SK-N-SH (cell line): ENCODE measurements at regions not wholly inside any gene's neighbourhood (a gene's known extent, or its start where the extent isn't known, plus 50 kb on each side); places are given as distances from the start of the nearest gene placed in this dataset.

ENCODE experiments used
- CTCF ChIA-PET: fragments of 300-600, 350-600 bp; formaldehyde crosslinking; extraction: SDS; loops from one replicate; lab custom pipeline; 2021; lab: Yijun Ruan, JAX
- POLR2A ChIA-PET: fragments of 350-600 bp; sonication (Branson Sonifier 250); formaldehyde crosslinking; extraction: SDS; loops from one replicate; lab custom pipeline; 2020; ENCODE audit warnings: antibody characterized with exemption, inconsistent platforms; lab: Yijun Ruan, JAX
- DNase-seq: peaks from one replicate; pipeline ENCODE4 v3.0.0; 2012
- H2AFZ ChIP-seq: fragments of 200-600 bp; sonication (generic); 2 replicates; pipeline ENCODE4 v1.8.1; 2016; ENCODE audit warnings: antibody characterized with exemption, mild to moderate bottlenecking, low read depth
- H3F3A ChIP-seq: fragments of 200-600 bp; sonication (generic); replicated peaks from 2 replicates; pipeline ENCODE3; 2016; ENCODE audit warnings: antibody characterized with exemption, mild to moderate bottlenecking; ENCODE audit not compliant: insufficient read depth
- H3K27ac ChIP-seq, 2 experiments: fragments of 200-500 bp in 1 of 2; fragments of 200-600 bp in 1 of 2; sonication (Bioruptor generic) in 1 of 2; sonication (generic), shearing (Covaris generic) in 1 of 2; 2 replicates each; pipeline versions ENCODE4 v1.5.1 to v1.6.1; 2014 to 2016; ENCODE audit warnings: low read depth in 2 of 2, inconsistent platforms in 1 of 2, low read length in 1 of 2, mild to moderate bottlenecking in 1 of 2, mixed read lengths in 1 of 2
- H3K27me3 ChIP-seq: fragments of 200-600 bp; sonication (generic), shearing (Covaris generic); 2 replicates; pipeline ENCODE4 v1.6.1; 2016; ENCODE audit warnings: mixed run types; ENCODE audit not compliant: insufficient read depth
- H3K36me3 ChIP-seq, 2 experiments: fragments of 200-500 bp in 1 of 2; fragments of 200-600 bp in 1 of 2; sonication (Bioruptor generic) in 1 of 2; sonication (generic) in 1 of 2; replicated peaks in 1 of 2; 2 replicates each; pipeline versions ENCODE3 to v1.5.1; 2014 to 2016; ENCODE audit warnings: low read length in 1 of 2, mild to moderate bottlenecking in 1 of 2; ENCODE audit not compliant: insufficient read depth in 2 of 2, control insufficient read depth in 1 of 2
- H3K4me1 ChIP-seq, 2 experiments: fragments of 200-500 bp in 1 of 2; fragments of 200-600 bp in 1 of 2; sonication (Bioruptor generic) in 1 of 2; sonication (generic), shearing (Covaris generic) in 1 of 2; 2 replicates each; pipeline versions ENCODE4 v1.5.1 to v1.6.1; 2014 to 2016; ENCODE audit warnings: low read depth in 1 of 2, low read length in 1 of 2, mixed run types in 1 of 2; ENCODE audit not compliant: insufficient read depth in 2 of 2, control insufficient read depth in 1 of 2
- H3K4me2 ChIP-seq: fragments of 200-600 bp; sonication (generic), shearing (Covaris generic); 2 replicates; pipeline ENCODE4 v1.6.1; 2017; ENCODE audit warnings: mixed run types
- H3K4me3 ChIP-seq, 2 experiments: fragments of 200-500 bp in 1 of 2; fragments of 200-600 bp in 1 of 2; sonication (Bioruptor generic) in 1 of 2; sonication (generic), shearing (Covaris generic) in 1 of 2; 2 replicates each; pipeline versions ENCODE4 v1.5.1 to v1.8.1; 2014 to 2016; ENCODE audit warnings: low read depth in 2 of 2, inconsistent platforms in 1 of 2, low read length in 1 of 2, mild to moderate bottlenecking in 1 of 2, mixed read lengths in 1 of 2, moderate library complexity in 1 of 2
- H3K79me2 ChIP-seq: fragments of 200-600 bp; sonication (generic); 2 replicates; pipeline ENCODE4 v1.8.1; 2017; ENCODE audit warnings: mild to moderate bottlenecking; ENCODE audit not compliant: insufficient read depth
- H3K9ac ChIP-seq: fragments of 200-600 bp; sonication (generic); 2 replicates; pipeline ENCODE4 v1.6.1; 2017; ENCODE audit warnings: mixed run types
- H3K9me2 ChIP-seq: fragments of 200-600 bp; sonication (generic); 2 replicates; pipeline ENCODE4 v1.6.1; 2017; ENCODE audit warnings: mixed run types
- H3K9me3 ChIP-seq: fragments of 200-600 bp; sonication (generic); 2 replicates; pipeline ENCODE4 v1.6.1; 2017; ENCODE audit warnings: mixed run types, mild to moderate bottlenecking, moderate library complexity
- H4K20me1 ChIP-seq: fragments of 200-600 bp; sonication (generic); 2 replicates; pipeline ENCODE4 v1.6.1; 2017; ENCODE audit warnings: mild to moderate bottlenecking, mixed run types; ENCODE audit not compliant: insufficient read depth
- CHD2 ChIP-seq: fragments of 150-350 bp; IDR thresholded peaks from 2 replicates; pipeline ENCODE4 v1.6.1; 2018; ENCODE audit warnings: low read length; ENCODE audit not compliant: partially characterized antibody
- EP300 ChIP-seq, 2 experiments: IDR thresholded peaks; 2 replicates each; pipeline versions ENCODE4 v1.4.0 to v1.6.1; 2012; ENCODE audit warnings: borderline replicate concordance in 1 of 2, low read depth in 1 of 2, low read length in 1 of 2
- GABPA ChIP-seq: IDR thresholded peaks from 2 replicates; pipeline ENCODE4 v1.4.0; 2012; ENCODE audit warnings: low read depth, mild to moderate bottlenecking
- GATA2 ChIP-seq: sonication (generic); formaldehyde crosslinking; IDR thresholded peaks from 2 replicates; pipeline ENCODE4 v1.5.0; 2020; ENCODE audit warnings: mild to moderate bottlenecking, missing genetic modification reagents
- MXI1 ChIP-seq: IDR thresholded peaks from 2 replicates; pipeline ENCODE4 v1.6.1; 2012; ENCODE audit warnings: mild to moderate bottlenecking, low read depth, low read length, improper control_type of control experiment
- NFIC ChIP-seq: IDR thresholded peaks from 2 replicates; pipeline ENCODE4 v1.4.0; 2012; ENCODE audit warnings: borderline replicate concordance
- NRF1 ChIP-seq: IDR thresholded peaks from 2 replicates; pipeline ENCODE4 v1.6.1; 2012; ENCODE audit warnings: low read depth, mild to moderate bottlenecking, low read length
- POLR2AphosphoS5 ChIP-seq: IDR thresholded peaks from 2 replicates; pipeline ENCODE4 v1.6.1; 2012; ENCODE audit warnings: low read depth, low read length
- RAD21 ChIP-seq: IDR thresholded peaks from 2 replicates; pipeline ENCODE4 v1.6.1; 2012; ENCODE audit warnings: mild to moderate bottlenecking, low read length
- RCOR1 ChIP-seq: fragments of 150-350 bp; IDR thresholded peaks from 2 replicates; pipeline ENCODE4 v1.6.1; 2017; ENCODE audit warnings: antibody characterized with exemption, low read length
- SIN3A ChIP-seq: IDR thresholded peaks from 2 replicates; pipeline ENCODE4 v1.6.1; 2012; ENCODE audit warnings: low read depth, mild to moderate bottlenecking, low read length, moderate library complexity, borderline replicate concordance
- TAF1 ChIP-seq: IDR thresholded peaks from 2 replicates; pipeline ENCODE4 v1.6.1; 2012; ENCODE audit warnings: low read depth, mild to moderate bottlenecking, low read length, moderate library complexity, borderline replicate concordance
- WGBS: methylation state at CpG from one replicate; pipeline ENCODE4 v1.1.6; 2017; ENCODE audit warnings: low lambda C conversion rate; 5-methylcytosine and 5-hydroxymethylcytosine counted together
- TF ChIP-seq, protein P1 (sequence below): fragments of 150-350 bp; IDR thresholded peaks from 2 replicates; pipeline ENCODE4 v1.6.1; 2016; ENCODE audit warnings: mild to moderate bottlenecking, low read depth, low read length
- TF ChIP-seq, protein P2 (sequence below): IDR thresholded peaks from 2 replicates; pipeline ENCODE4 v1.4.0; 2012; ENCODE audit warnings: low read depth
- TF ChIP-seq, protein P3 (sequence below): fragments of 150-350 bp; IDR thresholded peaks from 2 replicates; pipeline ENCODE4 v1.6.1; 2017; ENCODE audit warnings: antibody characterized with exemption, low read length, low read depth, borderline replicate concordance

GRCh38 chr20:19881080-19881840 is 123.2 kb downstream of the RIN2 start (continued):
- TF ChIP-seq, protein P1, sequence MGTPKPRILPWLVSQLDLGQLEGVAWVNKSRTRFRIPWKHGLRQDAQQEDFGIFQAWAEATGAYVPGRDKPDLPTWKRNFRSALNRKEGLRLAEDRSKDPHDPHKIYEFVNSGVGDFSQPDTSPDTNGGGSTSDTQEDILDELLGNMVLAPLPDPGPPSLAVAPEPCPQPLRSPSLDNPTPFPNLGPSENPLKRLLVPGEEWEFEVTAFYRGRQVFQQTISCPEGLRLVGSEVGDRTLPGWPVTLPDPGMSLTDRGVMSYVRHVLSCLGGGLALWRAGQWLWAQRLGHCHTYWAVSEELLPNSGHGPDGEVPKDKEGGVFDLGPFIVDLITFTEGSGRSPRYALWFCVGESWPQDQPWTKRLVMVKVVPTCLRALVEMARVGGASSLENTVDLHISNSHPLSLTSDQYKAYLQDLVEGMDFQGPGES: no peak
- TF ChIP-seq NFIC (no peak), EP300 (IDR thresholded peaks at IDR 0.05; ENCODE audit: borderline replicate concordance in 1 of 2, low read depth in 1 of 2, low read length in 1 of 2) (no peak), POLR2AphosphoS5 (no peak), CHD2 (no peak)

GRCh38 chr20:19881990-19882389 is 123.9 kb downstream of the RIN2 start:
- CTCF ChIA-PET: no interaction called here
- Histone ChIP-seq H3K36me3 (no peaks in the 10 kb centered on the region), H4K20me1 (no peaks in the 10 kb centered on the region), H3K9me2 (no peaks in the 10 kb centered on the region), H3F3A (peaks cover 17% of the 10 kb centered on the region), H3K9me3 (no peaks in the 10 kb centered on the region), H3K79me2 (no peaks in the 10 kb centered on the region), H3K27ac (no peak overlapping the region), H3K4me1 (peaks cover 0 to 8% of the 10 kb centered on the region in 2 experiments; a peak in 1 of 4 replicates), H2AFZ (no peak overlapping the region), H3K27me3 (no peaks in the 10 kb centered on the region), H3K4me3 (no peak overlapping the region), H3K9ac (no peak overlapping the region), H3K4me2 (no peak overlapping the region)
- no peak for DNase-seq
- POLR2A ChIA-PET: no interaction called here
- TF ChIP-seq GABPA: no peak
- TF ChIP-seq POLR2AphosphoS5: no peak
- TF ChIP-seq GATA2: no peak
- TF ChIP-seq SIN3A: no peak
- TF ChIP-seq, protein P2, sequence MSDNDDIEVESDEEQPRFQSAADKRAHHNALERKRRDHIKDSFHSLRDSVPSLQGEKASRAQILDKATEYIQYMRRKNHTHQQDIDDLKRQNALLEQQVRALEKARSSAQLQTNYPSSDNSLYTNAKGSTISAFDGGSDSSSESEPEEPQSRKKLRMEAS: no peak
- TF ChIP-seq RAD21: no peak
- no peak for TF ChIP-seq TAF1
- TF ChIP-seq, protein P3, sequence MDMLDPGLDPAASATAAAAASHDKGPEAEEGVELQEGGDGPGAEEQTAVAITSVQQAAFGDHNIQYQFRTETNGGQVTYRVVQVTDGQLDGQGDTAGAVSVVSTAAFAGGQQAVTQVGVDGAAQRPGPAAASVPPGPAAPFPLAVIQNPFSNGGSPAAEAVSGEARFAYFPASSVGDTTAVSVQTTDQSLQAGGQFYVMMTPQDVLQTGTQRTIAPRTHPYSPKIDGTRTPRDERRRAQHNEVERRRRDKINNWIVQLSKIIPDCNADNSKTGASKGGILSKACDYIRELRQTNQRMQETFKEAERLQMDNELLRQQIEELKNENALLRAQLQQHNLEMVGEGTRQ: no peak
- no peak for TF ChIP-seq CHD2
- TF ChIP-seq RCOR1: no peak
- no peak for TF ChIP-seq NRF1
- no peak for TF ChIP-seq EP300 (IDR thresholded peaks at IDR 0.05; ENCODE audit: borderline replicate concordance in 1 of 2, low read depth in 1 of 2, low read length in 1 of 2)
- TF ChIP-seq MXI1: no peak
- WGBS: 90% methylated on average over 3 of the region's 3 CpGs
